Ovary (tissue), 7 donors: ENCODE measurements at regions not wholly inside any gene's neighbourhood (a gene's known extent, or its start where the extent isn't known, plus 50 kb on each side); places are given as distances from the start of the nearest gene placed in this dataset.
"Not testable (repeated sequence)": the region's sequence is repeated elsewhere in the genome, so short reads cannot be mapped to it uniquely, and the experiment has no call there.

Source experiments
- DNase-seq, 5 donors: peaks; one replicate each; pipeline ENCODE4 v3.0.0-alpha.2; 2019 to 2020
- H3K27ac ChIP-seq, 2 donors: fragments of 200-600 bp; one replicate each; pipeline versions ENCODE4 v1.5.1 to v1.8.0; 2019 to 2022
- H3K27me3 ChIP-seq: fragments of 200-600 bp; one replicate; pipeline ENCODE4 v1.8.0; 2022
- H3K36me3 ChIP-seq: fragments of 200-600 bp; sonication (generic); one replicate; pipeline ENCODE4 v1.5.1; 2019
- H3K4me1 ChIP-seq: one replicate; pipeline ENCODE4 v1.8.1; 2013; ENCODE audit warnings: mild to moderate bottlenecking, moderate library complexity; ENCODE audit not compliant: insufficient read depth
- H3K4me3 ChIP-seq: fragments of 200-600 bp; sonication (generic); one replicate; pipeline ENCODE4 v1.5.1; 2017
- H3K9me3 ChIP-seq, 2 donors: fragments of 200-600 bp in 1 of 2; sonication (generic) in 1 of 2; one replicate each; pipeline versions ENCODE4 v1.5.1 to v1.8.1; 2013 to 2019; ENCODE audit warnings: mild to moderate bottlenecking in 1 of 2, moderate library complexity in 1 of 2
- CTCF ChIP-seq, 3 donors: fragments of 450-650 bp in 2 of 3; fragments of 200-600 bp in 1 of 3; IDR thresholded peaks; one replicate each; pipeline versions ENCODE4 v1.5.1 to v1.8.0; 2016 to 2022; ENCODE audit warnings: antibody characterized with exemption in 3 of 3, mild to moderate bottlenecking in 1 of 3
- EP300 ChIP-seq: sonication (generic); formaldehyde crosslinking; IDR thresholded peaks from one replicate; pipeline ENCODE4 v1.6.1; 2017; ENCODE audit warnings: antibody characterized with exemption
- POLR2A ChIP-seq: fragments of 450-650 bp; IDR thresholded peaks from one replicate; pipeline ENCODE4 v1.6.1; 2017; ENCODE audit warnings: antibody characterized with exemption, mild to moderate bottlenecking, moderate library complexity
- WGBS, 3 donors: extraction: QIAGEN DNeasy Blood & Tissue Kit in 1 of 3; methylation state at CpG; one replicate each; pipeline versions ENCODE4 v1.1.5 to v1.1.7; 2013 to 2017; 5-methylcytosine and 5-hydroxymethylcytosine counted together
- intact Hi-C, 4 donors: fragments of 100-400 bp; cut with DNase I; formaldehyde crosslinking; loops; one replicate each; pipeline versions ENCODE4 v1.11.0 to v1.15.1; 2022 to 2023
- donor health status: DM: no; HTN: no; CAD: no; lungs with moderate emphysema.
- donor health status: DM: no; HTN: no; CAD: no.
- donor health status: Bipolar disorder and iron deficiency.
- donor health status: DM: no; HTN: no; CAD: no.
- donor health status: DM: yes; HTN: yes; CAD: no.

DNA sequence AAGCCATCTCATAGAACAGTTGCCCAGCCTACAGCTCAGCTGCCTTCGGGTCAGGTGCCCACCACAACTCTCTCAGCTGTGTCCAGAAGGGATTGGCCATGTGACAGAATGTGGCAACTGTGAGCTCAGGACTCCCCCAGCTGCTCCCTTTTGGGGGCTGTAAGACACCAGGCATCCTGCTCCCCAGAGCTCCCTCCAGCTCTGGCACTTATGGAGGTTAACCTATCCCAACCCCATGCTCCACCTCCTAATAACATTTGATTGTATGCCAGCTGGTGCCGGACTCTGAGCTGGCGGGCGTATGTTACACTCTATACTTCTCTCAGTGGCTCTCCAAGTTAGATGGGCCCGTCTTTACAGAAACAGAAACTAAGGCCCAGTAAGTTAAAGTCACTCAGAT lies 222.8 kb downstream of the FAM43A start:
- Histone ChIP-seq H3K27ac (no peak overlapping the region), H3K4me1 (no peaks in the 10 kb centered on the region), H3K9me3 (no peaks in the 10 kb centered on the region), H3K36me3 (no peaks in the 10 kb centered on the region), H3K4me3 (no peak overlapping the region), H3K27me3 (no peaks in the 10 kb centered on the region)
- DNase-seq = no peak
- intact Hi-C loops = no loop called here
- TF ChIP-seq EP300 (no peak), CTCF (IDR thresholded peaks at IDR 0.05) (no peak), POLR2A (no peak)
- 86 to 91% (median 91%) methylated on average over 5 of the region's 5 CpGs for WGBS, 3 donors

DNA sequence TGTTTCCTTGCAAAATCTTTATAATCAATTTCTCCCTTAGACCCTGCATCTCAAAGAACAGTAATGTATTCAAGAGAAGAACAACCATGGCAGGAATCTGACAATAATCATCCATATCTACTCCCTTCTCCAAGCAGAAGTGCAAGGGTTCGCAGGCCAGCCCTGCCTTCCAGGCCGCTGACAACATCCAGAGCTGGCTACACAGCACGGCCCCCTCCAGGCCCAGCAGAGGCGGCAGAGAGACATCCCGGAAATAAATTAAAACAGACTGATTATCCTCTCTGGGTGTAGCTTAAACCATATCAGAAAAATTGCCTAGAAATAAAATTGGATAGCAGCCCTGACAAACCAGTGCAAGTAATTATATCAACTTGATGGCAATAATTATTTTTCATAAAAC lies 223.3 kb downstream of the FAM43A start:
- Histone ChIP-seq H3K4me3 (no peak overlapping the region), H3K27ac (no peak overlapping the region), H3K9me3 (no peaks in the 10 kb centered on the region), H3K27me3 (no peaks in the 10 kb centered on the region), H3K4me1 (no peaks in the 10 kb centered on the region), H3K36me3 (no peaks in the 10 kb centered on the region)
- intact Hi-C loops = no loop called here
- no peak for DNase-seq
- WGBS, 3 donors = 38 to 41% (median 40%) methylated on average over 5 of the region's 5 CpGs
- no peak for TF ChIP-seq POLR2A
- TF ChIP-seq CTCF (IDR thresholded peaks at IDR 0.05) = no peak
- TF ChIP-seq EP300 = no peak

DNA sequence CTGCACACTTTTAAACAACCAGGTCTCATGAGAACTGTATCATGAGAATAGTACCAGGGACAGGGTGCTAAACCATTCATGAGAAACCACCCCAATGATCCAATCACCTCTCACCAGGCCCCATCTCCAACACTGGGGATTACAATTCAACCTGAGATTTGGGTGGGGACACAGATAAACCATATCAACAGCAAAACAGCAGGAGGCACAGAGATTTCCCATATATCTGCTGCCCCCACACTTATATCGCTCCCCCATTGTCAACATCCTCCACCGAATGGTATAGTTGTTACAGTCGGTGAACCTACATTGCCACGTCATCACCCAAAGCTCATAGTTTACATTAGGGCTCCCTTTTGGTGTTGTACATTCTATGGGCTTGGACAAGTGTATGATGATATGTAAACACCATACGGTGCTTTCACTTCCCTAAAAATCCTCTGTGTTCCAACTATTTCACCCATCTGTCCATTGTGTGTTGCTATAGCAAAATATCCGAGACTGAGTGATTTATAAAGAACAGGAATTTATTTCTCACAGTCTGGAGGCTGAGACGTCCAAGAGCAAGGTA lies 224.8 kb downstream of the FAM43A start:
- no peaks in the 10 kb centered on the region for H3K9me3 ChIP-seq
- 84 to 88% (median 87%) methylated on average over 7 of the region's 7 CpGs for WGBS, 3 donors
- H3K4me1 ChIP-seq = no peaks in the 10 kb centered on the region
- no peaks in the 10 kb centered on the region for H3K27me3 ChIP-seq
- H3K4me3 ChIP-seq = no peak overlapping the region
- no peak overlapping the region for H3K27ac ChIP-seq
- no peaks in the 10 kb centered on the region for H3K36me3 ChIP-seq
- TF ChIP-seq EP300 = no peak
- TF ChIP-seq CTCF (IDR thresholded peaks at IDR 0.05) = no peak
- TF ChIP-seq POLR2A = no peak
- intact Hi-C loops = no loop called here
- DNase-seq = no peak

- no peaks in the 10 kb centered on the region for H3K27me3 ChIP-seq
- no peaks in the 10 kb centered on the region for H3K9me3 ChIP-seq
- H3K27ac ChIP-seq = no peak overlapping the region
- H3K4me3 ChIP-seq = no peak overlapping the region
- WGBS, 3 donors = 76 to 82% (median 80%) methylated on average over 5 of the region's 5 CpGs
- no peaks in the 10 kb centered on the region for H3K4me1 ChIP-seq
- DNase-seq = no peak
- intact Hi-C loops = no loop called here
- TF ChIP-seq CTCF (IDR thresholded peaks at IDR 0.05) (no peak), EP300 (no peak), POLR2A (no peak)
- no peaks in the 10 kb centered on the region for H3K36me3 ChIP-seq
Observed at GRCh38 chr3:194913316-194913715, 227.6 kb downstream of the FAM43A start.

- DNase-seq, H3K4me3 ChIP-seq, intact Hi-C loops, H3K9me3 ChIP-seq, H3K36me3 ChIP-seq, H3K27me3 ChIP-seq, H3K4me1 ChIP-seq, H3K27ac ChIP-seq: not testable (repeated sequence)
- WGBS, 3 donors = 81 to 90% (median 88%) methylated on average over 5 of the region's 5 CpGs
Observed at GRCh38 chr3:194924889-194925288, 239.2 kb downstream of the FAM43A start.
